ENCODE measurements at regions not wholly inside any gene's neighbourhood (a gene's known extent, or its start where the extent isn't known, plus 50 kb on each side); places are given as distances from the start of the nearest gene placed in this dataset.

DNA sequence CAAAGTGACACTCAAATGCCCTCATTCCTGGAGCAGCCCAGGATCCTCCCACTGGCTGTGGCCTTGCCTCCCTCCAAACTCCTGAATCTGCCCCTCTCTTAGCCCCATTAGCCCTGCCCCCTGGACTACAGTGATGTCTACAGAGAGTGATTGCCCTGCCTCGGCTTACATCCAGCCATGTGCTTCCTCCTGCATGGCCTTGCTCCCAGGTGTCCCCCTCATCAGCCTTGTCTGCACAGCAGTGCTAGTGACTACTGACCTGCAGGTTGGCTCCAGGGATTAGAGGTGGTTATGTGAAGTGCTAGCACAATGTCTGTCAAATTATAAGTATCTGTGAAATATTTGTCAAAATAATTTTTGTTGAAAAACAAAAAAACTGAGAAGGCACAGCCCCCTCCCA, 259.1 kb upstream of the MYT1L start:
- Histone ChIP-seq H3K36me3 (replicated peaks; ENCODE audit: insufficient read depth, low read depth) (no peaks in the 10 kb centered on the region), H3K9me3 (ENCODE audit: low read depth) (no peaks in the 10 kb centered on the region), H3K4me3 (no peak overlapping the region), H3K27me3 (no peaks in the 10 kb centered on the region), H3K4me2 (no peak overlapping the region), H2AFZ (no peak overlapping the region), H3K79me2 (no peaks in the 10 kb centered on the region), H3K27ac (no peak overlapping the region), H3K4me1 (ENCODE audit: insufficient read depth) (no peaks in the 10 kb centered on the region), H3K9me2 (replicated peaks; ENCODE audit: insufficient read depth) (no peaks in the 10 kb centered on the region), H4K20me1 (ENCODE audit: insufficient read depth, poor library complexity, severe bottlenecking) (no peaks in the 10 kb centered on the region)
- DNase-seq (ENCODE audit: low spot score), result no peak
- TF ChIP-seq EZH2 (IDR thresholded peaks at IDR 0.05; ENCODE audit: borderline replicate concordance) (no peak), EZH2phosphoT487 (IDR thresholded peaks at IDR 0.05; ENCODE audit: low read depth, severe bottlenecking, unreplicated experiment) (no peak)
- TF ChIP-seq, protein P1, sequence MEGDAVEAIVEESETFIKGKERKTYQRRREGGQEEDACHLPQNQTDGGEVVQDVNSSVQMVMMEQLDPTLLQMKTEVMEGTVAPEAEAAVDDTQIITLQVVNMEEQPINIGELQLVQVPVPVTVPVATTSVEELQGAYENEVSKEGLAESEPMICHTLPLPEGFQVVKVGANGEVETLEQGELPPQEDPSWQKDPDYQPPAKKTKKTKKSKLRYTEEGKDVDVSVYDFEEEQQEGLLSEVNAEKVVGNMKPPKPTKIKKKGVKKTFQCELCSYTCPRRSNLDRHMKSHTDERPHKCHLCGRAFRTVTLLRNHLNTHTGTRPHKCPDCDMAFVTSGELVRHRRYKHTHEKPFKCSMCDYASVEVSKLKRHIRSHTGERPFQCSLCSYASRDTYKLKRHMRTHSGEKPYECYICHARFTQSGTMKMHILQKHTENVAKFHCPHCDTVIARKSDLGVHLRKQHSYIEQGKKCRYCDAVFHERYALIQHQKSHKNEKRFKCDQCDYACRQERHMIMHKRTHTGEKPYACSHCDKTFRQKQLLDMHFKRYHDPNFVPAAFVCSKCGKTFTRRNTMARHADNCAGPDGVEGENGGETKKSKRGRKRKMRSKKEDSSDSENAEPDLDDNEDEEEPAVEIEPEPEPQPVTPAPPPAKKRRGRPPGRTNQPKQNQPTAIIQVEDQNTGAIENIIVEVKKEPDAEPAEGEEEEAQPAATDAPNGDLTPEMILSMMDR (IDR thresholded peaks at IDR 0.05; ENCODE audit: poor library complexity), result no peak
- WGBS (ENCODE audit: low lambda C conversion rate, missing lambda C conversion rate), result 32% methylated on average over 1 of the region's 1 CpG

DNA sequence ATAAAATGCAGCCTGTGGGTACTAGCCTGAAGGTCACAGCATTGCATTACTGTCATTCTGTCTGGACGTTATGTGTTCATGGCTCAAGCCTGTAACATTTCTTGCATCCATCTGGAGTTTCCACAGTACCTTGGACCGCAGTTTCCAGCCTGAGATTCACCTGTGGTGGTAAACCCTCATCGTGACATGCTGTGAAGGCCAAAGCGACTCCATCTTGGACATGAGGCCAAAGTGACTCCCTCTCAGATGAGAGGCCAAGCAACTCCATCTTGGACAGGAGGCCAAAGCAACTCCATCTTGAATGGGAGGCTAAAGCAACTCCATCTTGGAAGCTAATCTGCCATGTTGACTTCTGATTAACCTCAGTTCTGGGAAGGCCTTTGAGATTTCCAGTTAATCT, 257.7 kb upstream of the MYT1L start:
- Histone ChIP-seq H3K27me3 (no peaks in the 10 kb centered on the region), H3K27ac (no peak overlapping the region), H3K9me2 (replicated peaks; ENCODE audit: insufficient read depth) (no peaks in the 10 kb centered on the region), H3K36me3 (replicated peaks; ENCODE audit: insufficient read depth, low read depth) (no peaks in the 10 kb centered on the region), H4K20me1 (ENCODE audit: insufficient read depth, poor library complexity, severe bottlenecking) (no peaks in the 10 kb centered on the region), H3K4me1 (ENCODE audit: insufficient read depth) (no peaks in the 10 kb centered on the region), H3K4me2 (no peak overlapping the region), H3K4me3 (no peak overlapping the region), H2AFZ (no peak overlapping the region), H3K9me3 (ENCODE audit: low read depth) (no peaks in the 10 kb centered on the region), H3K79me2 (no peaks in the 10 kb centered on the region)
- DNase-seq (ENCODE audit: low spot score), result no peak
- WGBS (ENCODE audit: low lambda C conversion rate, missing lambda C conversion rate), result 91% methylated on average over 4 of the region's 4 CpGs
- TF ChIP-seq EZH2phosphoT487 (IDR thresholded peaks at IDR 0.05; ENCODE audit: low read depth, severe bottlenecking, unreplicated experiment) (no peak), EZH2 (IDR thresholded peaks at IDR 0.05; ENCODE audit: borderline replicate concordance) (no peak)
- TF ChIP-seq, protein P1 (IDR thresholded peaks at IDR 0.05; ENCODE audit: poor library complexity), result no peak

DNA sequence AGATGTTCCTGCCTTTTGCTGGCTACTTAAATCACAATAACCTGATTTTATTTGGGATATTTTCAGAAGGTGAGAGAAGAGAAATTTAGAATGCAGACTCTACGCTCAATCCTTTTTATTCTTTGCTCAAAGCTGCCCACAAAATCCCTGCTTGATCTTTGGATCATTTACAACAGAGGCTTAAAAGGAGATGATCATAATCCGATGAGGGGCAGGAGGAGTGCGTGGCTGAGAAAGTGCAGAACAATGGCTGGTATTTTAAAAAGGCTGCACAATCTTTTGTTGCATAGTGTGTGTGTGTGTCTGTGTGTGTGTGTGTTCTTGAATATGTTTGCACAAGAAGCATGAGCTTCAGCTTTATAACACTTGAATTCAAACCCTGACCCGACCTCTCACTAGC, 256.3 kb upstream of the MYT1L start:
- no peaks in the 10 kb centered on the region for H4K20me1 ChIP-seq (ENCODE audit: insufficient read depth, poor library complexity, severe bottlenecking)
- no peaks in the 10 kb centered on the region for H3K27me3 ChIP-seq

More for the DNA sequence above, 256.3 kb upstream of the MYT1L start:
- DNase-seq (ENCODE audit: low spot score), result no peak
- H2AFZ ChIP-seq, result no peak overlapping the region
- no peak overlapping the region for H3K4me2 ChIP-seq
- H3K9me2 ChIP-seq (replicated peaks; ENCODE audit: insufficient read depth), result no peaks in the 10 kb centered on the region
- H3K4me1 ChIP-seq (ENCODE audit: insufficient read depth), result no peaks in the 10 kb centered on the region
- no peaks in the 10 kb centered on the region for H3K9me3 ChIP-seq (ENCODE audit: low read depth)
- no peak overlapping the region for H3K27ac ChIP-seq
- WGBS (ENCODE audit: low lambda C conversion rate, missing lambda C conversion rate), result 64% methylated on average over 4 of the region's 4 CpGs
- H3K79me2 ChIP-seq, result no peaks in the 10 kb centered on the region
- H3K4me3 ChIP-seq, result no peak overlapping the region
- no peaks in the 10 kb centered on the region for H3K36me3 ChIP-seq (replicated peaks; ENCODE audit: insufficient read depth, low read depth)
- TF ChIP-seq, protein P1 (IDR thresholded peaks at IDR 0.05; ENCODE audit: poor library complexity), result no peak
- no peak for TF ChIP-seq EZH2phosphoT487 (IDR thresholded peaks at IDR 0.05; ENCODE audit: low read depth, severe bottlenecking, unreplicated experiment)
